Smooth muscle cell (in vitro differentiated cells): ENCODE measurements at regions not wholly inside any gene's neighbourhood (a gene's known extent, or its start where the extent isn't known, plus 50 kb on each side); places are given as distances from the start of the nearest gene placed in this dataset.

Experiments used
- DNase-seq: peaks from one replicate; lab custom pipeline; 2025; ENCODE audit not compliant: unreplicated experiment; lab: John Stamatoyannopoulos, UW
- H2AFZ ChIP-seq: fragments of 200-600 bp; sonication (generic); 2 replicates; pipeline ENCODE4 v1.6.0; 2016; ENCODE audit warnings: antibody characterized with exemption, low read depth, mild to moderate bottlenecking
- H3F3A ChIP-seq: fragments of 200-600 bp; sonication (generic); 2 replicates; pipeline ENCODE4 v1.6.0; 2017; ENCODE audit warnings: antibody characterized with exemption, low read depth
- H3K27ac ChIP-seq: fragments of 200-600 bp; sonication (generic); 2 replicates; pipeline ENCODE4 v1.5.1; 2016; ENCODE audit warnings: low read depth, mild to moderate bottlenecking
- H3K27me3 ChIP-seq: fragments of 200-600 bp; sonication (generic); 2 replicates; pipeline ENCODE4 v1.6.1; 2016; ENCODE audit warnings: low read depth, mild to moderate bottlenecking
- H3K36me3 ChIP-seq: fragments of 200-600 bp; sonication (generic); 2 replicates; pipeline ENCODE4 v1.5.1; 2016; ENCODE audit warnings: low read depth
- H3K4me1 ChIP-seq: fragments of 200-600 bp; sonication (generic); 2 replicates; pipeline ENCODE4 v1.5.1; 2016; ENCODE audit warnings: low read depth
- H3K4me2 ChIP-seq: fragments of 200-600 bp; sonication (generic); 2 replicates; pipeline ENCODE4 v1.6.0; 2016; ENCODE audit warnings: mild to moderate bottlenecking
- H3K4me3 ChIP-seq: fragments of 200-600 bp; sonication (generic); 2 replicates; pipeline ENCODE4 v1.5.1; 2016; ENCODE audit warnings: mild to moderate bottlenecking
- H3K79me2 ChIP-seq: fragments of 200-600 bp; sonication (generic); 2 replicates; pipeline ENCODE4 v1.6.0; 2016; ENCODE audit warnings: low read depth, mild to moderate bottlenecking
- H3K9ac ChIP-seq: fragments of 200-600 bp; sonication (generic); 2 replicates; pipeline ENCODE4 v1.6.0; 2016; ENCODE audit warnings: low read depth
- H3K9me3 ChIP-seq: fragments of 200-600 bp; sonication (generic); replicated peaks from 2 replicates; pipeline ENCODE4 v1.5.1; 2016; ENCODE audit warnings: low read depth
- H4K20me1 ChIP-seq: fragments of 200-600 bp; sonication (generic); 2 replicates; pipeline ENCODE4 v1.6.0; 2016; ENCODE audit warnings: low read depth
- WGBS: methylation state at CpG from one replicate; pipeline ENCODE4 v1.1.7; 2016; ENCODE audit warnings: low lambda C conversion rate; 5-methylcytosine and 5-hydroxymethylcytosine counted together
- TF ChIP-seq, protein P1 (sequence below): fragments of 200-600 bp; sonication (generic); IDR thresholded peaks from 2 replicates; pipeline ENCODE4 v1.5.1; 2017; ENCODE audit warnings: borderline replicate concordance, mild to moderate bottlenecking, antibody characterized with exemption; ENCODE audit not compliant: insufficient read depth, poor library complexity, severe bottlenecking

GRCh38 chr12:76698966-76699365 is 64.9 kb upstream of the ZDHHC17 start:
- Histone ChIP-seq H3K79me2 (no peaks in the 10 kb centered on the region), H3F3A (no peaks in the 10 kb centered on the region), H2AFZ (peak overlapping the region; percentile 52), H3K4me3 (no peak overlapping the region), H3K4me2 (no peak overlapping the region), H3K27me3 (no peaks in the 10 kb centered on the region), H3K9me3 (no peaks in the 10 kb centered on the region), H3K27ac (no peak overlapping the region), H3K9ac (no peak overlapping the region), H4K20me1 (no peaks in the 10 kb centered on the region), H3K4me1 (peaks cover 20% of the 10 kb centered on the region), H3K36me3 (no peaks in the 10 kb centered on the region)
- no peak for DNase-seq
- TF ChIP-seq, protein P1, sequence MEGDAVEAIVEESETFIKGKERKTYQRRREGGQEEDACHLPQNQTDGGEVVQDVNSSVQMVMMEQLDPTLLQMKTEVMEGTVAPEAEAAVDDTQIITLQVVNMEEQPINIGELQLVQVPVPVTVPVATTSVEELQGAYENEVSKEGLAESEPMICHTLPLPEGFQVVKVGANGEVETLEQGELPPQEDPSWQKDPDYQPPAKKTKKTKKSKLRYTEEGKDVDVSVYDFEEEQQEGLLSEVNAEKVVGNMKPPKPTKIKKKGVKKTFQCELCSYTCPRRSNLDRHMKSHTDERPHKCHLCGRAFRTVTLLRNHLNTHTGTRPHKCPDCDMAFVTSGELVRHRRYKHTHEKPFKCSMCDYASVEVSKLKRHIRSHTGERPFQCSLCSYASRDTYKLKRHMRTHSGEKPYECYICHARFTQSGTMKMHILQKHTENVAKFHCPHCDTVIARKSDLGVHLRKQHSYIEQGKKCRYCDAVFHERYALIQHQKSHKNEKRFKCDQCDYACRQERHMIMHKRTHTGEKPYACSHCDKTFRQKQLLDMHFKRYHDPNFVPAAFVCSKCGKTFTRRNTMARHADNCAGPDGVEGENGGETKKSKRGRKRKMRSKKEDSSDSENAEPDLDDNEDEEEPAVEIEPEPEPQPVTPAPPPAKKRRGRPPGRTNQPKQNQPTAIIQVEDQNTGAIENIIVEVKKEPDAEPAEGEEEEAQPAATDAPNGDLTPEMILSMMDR: no peak
- WGBS: 81% methylated on average over 7 of the region's 7 CpGs

DNA sequence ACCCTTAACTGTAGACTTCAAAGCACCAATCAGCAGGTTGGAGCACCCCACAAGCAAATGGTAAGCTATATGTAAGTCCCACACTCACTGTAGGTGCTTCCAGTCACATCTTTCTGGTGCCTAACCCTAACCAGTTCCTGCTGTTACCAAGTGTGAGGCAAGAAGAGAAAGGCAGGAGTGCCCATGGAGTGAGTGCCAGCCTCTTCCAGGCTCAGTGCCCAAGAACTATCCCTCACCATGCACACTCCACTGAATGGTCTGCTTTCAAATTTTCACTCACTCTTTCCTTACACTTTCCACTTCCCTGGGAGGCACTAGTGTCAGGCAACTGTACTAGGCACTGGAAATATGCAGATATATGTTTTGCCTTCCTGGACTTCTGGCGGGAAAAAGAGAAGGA is 62.2 kb upstream of the ZDHHC17 start:
- Histone ChIP-seq H3K36me3 (no peaks in the 10 kb centered on the region), H3K27me3 (no peaks in the 10 kb centered on the region), H2AFZ (no peak overlapping the region), H4K20me1 (no peaks in the 10 kb centered on the region), H3K4me2 (no peak overlapping the region), H3K9ac (no peak overlapping the region), H3K79me2 (no peaks in the 10 kb centered on the region), H3K9me3 (no peaks in the 10 kb centered on the region), H3K4me1 (peaks cover 24% of the 10 kb centered on the region), H3F3A (peaks cover 6% of the 10 kb centered on the region), H3K4me3 (no peak overlapping the region), H3K27ac (no peak overlapping the region)
- no peak for DNase-seq
- TF ChIP-seq, protein P1: no peak
- WGBS: 94% methylated on average over 1 of the region's 1 CpG

DNA sequence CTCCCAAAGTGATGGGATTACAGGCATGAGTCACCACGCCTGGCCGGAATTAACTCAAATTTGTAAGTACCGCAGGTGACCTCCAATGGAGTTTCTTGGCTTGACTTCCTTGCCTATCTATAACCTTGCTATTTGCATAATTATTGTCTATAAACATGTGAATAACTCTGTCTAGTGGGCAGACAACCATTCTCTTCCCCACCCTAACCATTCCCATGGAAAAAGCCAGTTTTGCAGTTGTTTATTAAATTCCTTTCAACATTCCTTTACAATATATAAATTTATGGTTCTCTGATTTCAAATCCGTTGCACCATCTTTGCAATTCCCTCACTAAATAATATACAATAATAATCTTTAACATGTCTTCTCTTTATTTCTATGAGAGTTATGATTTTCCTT is 61.0 kb upstream of the ZDHHC17 start:
- peaks cover 19% of the 10 kb centered on the region for H3K4me1 ChIP-seq
- no peaks in the 10 kb centered on the region for H3K36me3 ChIP-seq
- no peak overlapping the region for H2AFZ ChIP-seq
- no peaks in the 10 kb centered on the region for H4K20me1 ChIP-seq
- H3F3A ChIP-seq: peaks cover 6% of the 10 kb centered on the region
- H3K27me3 ChIP-seq: no peaks in the 10 kb centered on the region
- no peak for DNase-seq
- peak overlapping the region; percentile 48 for H3K27ac ChIP-seq
- no peak overlapping the region for H3K4me2 ChIP-seq
- H3K9ac ChIP-seq: no peak overlapping the region
- TF ChIP-seq, protein P1: no peak
- H3K79me2 ChIP-seq: no peaks in the 10 kb centered on the region
- no peaks in the 10 kb centered on the region for H3K9me3 ChIP-seq
- WGBS: 91% methylated on average over 4 of the region's 4 CpGs
- H3K4me3 ChIP-seq: no peak overlapping the region

DNA sequence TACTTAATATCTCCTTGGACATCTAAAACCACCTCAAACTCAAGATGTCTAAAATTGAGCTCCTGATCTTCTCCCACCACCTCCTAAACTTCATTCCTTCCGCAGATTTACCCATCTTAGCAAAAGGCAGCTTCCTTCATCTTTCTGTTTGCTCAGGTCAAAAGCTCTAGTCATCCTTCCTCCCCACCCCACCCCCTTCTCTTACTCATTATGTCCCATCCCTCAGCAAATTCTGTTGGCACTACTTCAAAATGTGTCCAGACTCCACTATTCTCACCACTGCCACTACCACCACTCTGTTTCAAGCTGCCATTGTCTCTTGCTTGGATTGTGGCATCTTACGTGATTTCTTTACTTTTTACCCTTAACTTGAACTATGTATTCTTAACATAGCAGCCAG is 59.2 kb upstream of the ZDHHC17 start:
- Histone ChIP-seq H3K27ac (peak overlapping the region; percentile 48), H3K4me1 (peaks cover 9% of the 10 kb centered on the region), H3K9me3 (no peaks in the 10 kb centered on the region), H3F3A (peaks cover 6% of the 10 kb centered on the region), H3K4me3 (no peak overlapping the region), H2AFZ (peak overlapping the region; percentile 64), H3K27me3 (no peaks in the 10 kb centered on the region), H4K20me1 (no peaks in the 10 kb centered on the region), H3K79me2 (no peaks in the 10 kb centered on the region), H3K9ac (no peak overlapping the region), H3K36me3 (no peaks in the 10 kb centered on the region), H3K4me2 (peak overlapping the region; percentile 12)
- TF ChIP-seq, protein P1: no peak
- 96% methylated on average over 2 of the region's 2 CpGs for WGBS
- no peak for DNase-seq
